NCI-H82 treated with DMSO at 0.1 percent for 48 hours (cell line): ENCODE measurements at regions not wholly inside any gene's neighbourhood (a gene's known extent, or its start where the extent isn't known, plus 50 kb on each side); places are given as distances from the start of the nearest gene placed in this dataset.

Source experiments
- DNase-seq: peaks from one replicate; lab custom pipeline; 2025; ENCODE audit not compliant: unreplicated experiment; lab: John Stamatoyannopoulos, UW

DNA sequence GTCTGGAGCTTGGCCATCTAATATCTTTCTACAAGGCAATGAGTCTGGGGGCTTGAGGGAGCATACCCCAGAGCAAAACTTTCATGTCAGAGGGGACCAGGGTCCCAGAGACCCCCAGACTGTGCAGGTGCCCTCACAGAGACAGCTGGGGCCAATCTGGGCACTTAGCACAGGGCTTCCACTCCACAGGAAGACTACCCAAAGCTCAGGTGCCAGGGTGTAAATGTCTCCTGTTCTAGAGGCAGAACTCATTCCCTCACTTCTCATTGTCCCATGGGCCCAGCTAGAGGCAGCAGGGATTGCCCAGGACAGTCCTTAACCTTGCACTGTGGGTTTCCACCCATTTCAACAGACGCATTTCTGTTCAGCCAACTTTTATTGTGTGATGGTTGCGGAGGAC is 246.9 kb downstream of the ACTR3B start:
- no peak for DNase-seq

DNA sequence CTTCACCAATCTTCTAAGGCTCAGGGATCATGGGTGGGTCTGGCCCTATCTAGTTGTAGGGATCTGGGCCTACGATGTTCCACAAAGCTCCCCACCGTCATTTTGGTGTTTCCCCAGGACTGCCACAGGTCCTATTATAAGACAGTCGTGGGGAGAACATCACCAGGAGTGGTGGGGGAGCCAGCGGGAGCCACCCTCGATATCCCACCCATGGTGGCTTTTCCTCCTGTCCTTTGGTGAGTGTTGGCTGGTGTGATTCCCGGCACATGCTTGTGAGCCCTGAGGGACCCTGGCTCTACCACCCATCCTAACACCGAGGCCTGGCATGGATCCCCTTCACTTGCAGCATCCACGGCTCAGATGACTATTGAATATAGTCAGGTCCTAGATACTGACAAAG is 247.4 kb downstream of the ACTR3B start:
- no peak for DNase-seq

DNA sequence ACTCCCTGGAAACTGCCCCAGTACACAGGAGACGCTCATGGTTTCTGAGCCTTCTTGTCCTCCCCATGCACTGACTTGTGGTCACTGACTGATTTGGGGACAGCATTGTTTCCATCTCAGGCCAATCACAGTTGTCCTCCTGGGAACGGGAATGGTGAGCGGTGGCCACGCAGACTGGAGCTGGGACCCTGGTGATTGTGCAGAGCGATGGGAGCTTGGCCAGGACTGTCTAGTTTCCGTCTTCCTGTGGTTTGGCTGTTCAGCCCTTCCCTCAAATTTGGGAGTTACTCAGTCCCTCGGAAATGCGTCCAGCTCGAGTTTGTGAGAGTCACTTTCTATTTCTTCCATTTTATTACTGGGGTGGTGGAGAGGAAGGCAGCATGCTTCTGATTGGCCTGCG is 250.9 kb downstream of the ACTR3B start:
- DNase-seq = no peak

DNA sequence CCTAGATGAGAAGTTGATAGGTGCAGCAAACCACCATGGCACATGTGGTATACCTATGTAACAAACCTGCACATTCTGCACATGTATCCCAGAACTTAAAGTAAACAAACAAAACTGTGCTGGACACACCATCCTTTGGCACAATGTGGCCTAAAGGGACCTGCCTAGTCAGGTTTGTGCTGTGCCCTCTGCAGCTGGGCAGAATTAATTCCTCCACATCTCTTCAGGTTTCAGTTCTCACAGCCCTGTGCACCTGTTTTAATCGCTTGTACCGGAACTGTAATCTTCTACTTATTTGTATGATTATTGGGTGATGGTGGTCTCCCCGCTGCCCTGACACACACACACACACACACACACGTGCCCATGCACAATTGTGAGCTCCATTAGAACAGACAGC is 252.7 kb downstream of the ACTR3B start:
- no peak for DNase-seq

DNA sequence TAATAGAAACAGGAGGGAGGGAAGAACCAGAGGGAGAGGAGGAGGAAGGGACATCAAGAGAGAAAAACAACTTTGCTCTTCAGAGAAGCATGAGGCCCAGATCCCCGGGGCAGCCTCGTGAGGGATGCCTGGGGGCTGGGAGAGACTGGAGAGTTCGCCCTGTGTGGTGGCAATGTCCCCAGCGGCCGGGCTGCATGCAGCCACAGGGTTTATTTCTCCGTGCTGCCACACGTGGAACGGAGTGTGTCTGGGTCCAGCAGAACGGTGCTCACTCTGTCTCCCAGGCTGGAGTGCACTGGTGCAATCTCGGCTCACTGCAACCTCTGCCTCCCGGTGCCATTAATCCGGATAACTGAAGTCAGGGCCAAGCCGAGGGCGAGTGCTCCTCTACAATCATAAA is 257.7 kb downstream of the ACTR3B start:
- DNase-seq = no peak

DNA sequence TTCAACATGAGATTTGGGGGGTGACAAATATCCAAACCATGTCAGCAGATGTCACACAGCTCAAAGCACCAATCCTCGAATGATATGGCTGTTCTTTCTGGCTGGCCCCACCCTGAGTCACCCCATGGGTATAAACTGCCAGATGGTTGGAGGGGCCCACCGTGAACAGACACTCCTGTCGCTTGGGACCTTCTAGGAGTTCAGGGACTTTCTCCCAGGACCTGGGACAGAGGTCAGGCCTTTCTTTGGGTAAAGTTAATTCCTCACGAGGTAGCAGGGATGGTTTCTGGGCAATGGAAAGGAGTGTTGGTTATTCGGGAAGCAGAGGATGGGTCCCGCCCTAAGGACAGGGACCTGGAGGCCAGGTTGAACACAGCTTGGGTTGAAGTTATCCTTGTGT is 262.0 kb downstream of the ACTR3B start:
- no peak for DNase-seq

DNA sequence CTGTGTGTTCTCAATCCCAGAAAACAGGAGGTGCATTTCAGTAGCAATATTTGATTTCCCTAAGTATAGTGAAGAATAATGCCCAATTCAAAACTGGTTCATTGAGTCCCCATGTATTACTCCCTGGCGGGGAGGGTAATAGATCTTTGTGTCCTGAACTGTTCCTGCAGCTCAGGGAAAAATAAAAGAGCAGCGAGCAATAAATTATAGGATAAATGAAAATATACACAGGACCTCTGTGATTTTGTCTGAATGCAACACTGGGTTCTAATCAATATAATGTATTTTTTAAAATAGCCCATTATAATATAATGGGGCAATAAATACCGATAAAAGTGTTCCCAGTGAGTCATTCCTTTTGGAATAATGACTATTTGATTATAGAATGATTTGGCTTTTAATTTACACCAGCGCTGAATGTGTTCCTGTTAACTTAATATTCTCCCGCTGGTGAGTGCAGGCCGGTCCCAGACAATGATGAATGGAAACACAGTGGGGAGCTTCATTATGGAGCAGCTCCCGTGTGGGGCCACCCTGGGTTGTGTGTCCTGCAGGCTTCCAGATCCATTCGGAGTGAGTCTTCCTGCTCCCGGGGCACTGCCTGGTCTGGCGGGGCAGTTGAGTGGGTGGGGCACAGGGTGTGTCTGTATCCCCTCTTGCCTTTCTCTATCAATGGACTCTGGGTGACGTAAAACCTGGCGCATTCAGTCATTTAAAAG is 263.1 kb downstream of the ACTR3B start:
- no peak for DNase-seq

DNA sequence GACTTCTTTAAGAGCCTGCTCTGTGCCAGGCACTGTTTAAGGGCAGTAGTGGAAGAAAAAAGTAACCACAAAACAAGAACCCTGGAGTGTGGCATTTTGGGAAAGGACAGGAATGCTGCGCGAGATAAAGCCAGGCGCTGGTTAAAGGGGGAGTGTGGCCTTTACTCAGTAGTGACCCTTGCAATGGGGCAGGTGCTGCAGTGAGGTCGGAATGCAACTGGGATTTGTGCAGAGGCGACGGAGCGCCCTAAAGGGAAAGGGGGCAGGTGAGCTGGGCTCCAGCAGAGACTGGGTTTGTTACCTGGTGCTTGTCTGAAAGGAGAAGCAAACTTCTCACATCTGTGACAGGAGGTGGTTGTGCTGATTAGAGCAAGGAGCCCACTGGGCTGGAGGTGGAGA is 263.6 kb downstream of the ACTR3B start:
- DNase-seq = no peak

DNA sequence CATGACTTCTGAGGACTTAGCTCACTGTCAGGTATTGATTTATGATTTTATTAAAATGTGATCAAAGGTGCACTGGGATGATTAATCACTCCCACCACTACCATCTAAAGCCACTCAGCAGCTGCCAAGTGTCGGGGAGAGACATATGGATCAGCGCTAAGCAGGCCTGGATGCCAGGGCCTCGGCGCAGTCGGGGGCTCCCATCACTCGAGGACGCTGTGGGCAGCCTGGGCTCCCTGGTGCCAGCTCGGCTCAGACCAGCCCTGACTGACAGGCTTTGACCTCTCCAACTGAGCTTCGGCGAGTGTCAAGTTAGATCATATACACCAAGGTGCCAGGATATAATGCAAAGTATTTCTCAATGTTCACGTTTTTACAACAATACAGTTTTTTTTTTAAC is 267.7 kb downstream of the ACTR3B start:
- no peak for DNase-seq

DNA sequence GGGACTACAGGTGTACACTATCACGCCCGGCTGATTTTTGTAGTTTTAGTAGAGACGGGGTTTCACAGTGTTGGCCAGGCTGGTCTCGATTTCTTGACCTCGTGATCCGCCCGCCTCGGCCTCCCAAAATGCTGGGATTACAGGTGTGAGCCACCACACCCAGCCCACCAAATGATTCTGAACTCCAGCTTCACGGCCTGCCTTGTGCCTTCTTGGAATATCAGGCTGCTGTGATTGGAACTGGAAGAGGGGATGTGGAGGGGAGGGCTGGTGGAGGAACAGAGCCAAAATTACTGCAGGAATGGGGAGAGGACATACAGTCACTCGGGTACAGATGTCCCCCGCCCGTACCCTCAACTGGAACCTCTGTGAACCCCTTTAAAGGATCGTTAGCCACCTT is 268.4 kb downstream of the ACTR3B start:
- no peak for DNase-seq

DNA sequence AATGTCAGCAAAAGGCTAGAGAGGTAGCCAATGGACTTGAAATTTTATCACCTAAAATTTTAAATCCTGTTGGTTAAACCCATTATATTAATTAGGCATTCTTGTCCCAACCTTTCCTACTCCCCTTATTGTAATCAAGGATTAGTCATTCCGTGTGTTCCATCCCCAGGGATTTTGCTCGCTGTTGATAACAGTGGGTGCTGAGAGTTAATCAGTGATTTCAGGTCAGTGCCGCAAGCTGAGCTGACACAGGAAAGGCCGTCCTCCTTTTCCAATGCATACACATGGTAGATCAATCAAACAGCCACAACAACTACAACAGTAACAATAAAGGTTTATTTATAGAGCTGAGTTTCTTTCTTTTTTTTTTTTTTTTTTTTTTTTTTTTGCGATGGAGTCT is 271.4 kb downstream of the ACTR3B start:
- DNase-seq = peak; percentile 75

DNA sequence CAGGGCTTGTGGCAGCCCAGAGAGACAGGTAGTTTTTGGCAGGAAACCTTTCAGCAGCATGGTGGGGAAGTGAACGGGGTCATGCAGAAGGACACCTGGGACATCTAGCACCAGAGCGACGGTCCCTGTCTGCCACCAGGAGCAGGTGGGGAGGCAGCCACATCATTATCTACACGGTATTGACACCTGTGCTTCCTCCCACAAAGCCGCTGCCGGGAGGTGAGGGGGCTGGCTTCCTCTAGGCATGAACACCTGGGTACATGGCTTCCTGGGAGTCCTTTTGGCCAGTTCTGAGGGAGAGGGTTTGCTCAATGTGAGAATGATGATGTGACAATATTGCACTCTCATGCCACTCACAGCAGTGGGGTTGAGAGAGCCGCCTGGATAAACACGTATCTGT is 275.2 kb downstream of the ACTR3B start:
- DNase-seq = no peak

DNA sequence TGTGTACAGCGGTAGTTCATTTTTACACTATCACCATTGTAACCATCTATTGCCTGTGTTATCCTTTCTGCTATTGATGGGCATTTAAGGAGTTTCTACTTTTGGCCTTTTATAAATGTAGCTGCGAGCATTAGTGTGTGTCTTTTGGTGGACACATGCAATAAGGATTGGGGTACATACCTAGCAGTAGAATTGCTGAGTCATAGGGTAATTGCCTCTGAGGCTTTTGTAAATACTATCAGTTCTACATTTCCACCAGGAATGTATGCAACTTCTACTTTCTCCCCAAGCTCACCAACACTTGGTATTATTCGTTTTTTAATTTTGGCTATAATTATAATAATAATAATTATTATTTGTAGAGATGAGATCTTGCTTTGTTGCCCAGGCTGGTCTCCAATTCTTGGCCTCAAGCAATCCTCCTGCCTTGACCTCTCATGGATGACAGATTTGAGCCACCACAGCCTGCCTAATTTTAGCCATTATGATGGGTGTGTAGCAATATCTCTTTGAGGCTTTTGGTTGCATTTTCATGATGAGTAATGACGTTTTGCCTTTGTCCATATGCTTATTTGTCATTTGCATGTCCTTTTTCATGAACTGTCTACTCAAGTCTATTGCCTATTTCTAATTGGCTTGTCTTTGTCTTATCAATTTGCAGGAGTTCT is 277.0 kb downstream of the ACTR3B start:
- no peak for DNase-seq

DNA sequence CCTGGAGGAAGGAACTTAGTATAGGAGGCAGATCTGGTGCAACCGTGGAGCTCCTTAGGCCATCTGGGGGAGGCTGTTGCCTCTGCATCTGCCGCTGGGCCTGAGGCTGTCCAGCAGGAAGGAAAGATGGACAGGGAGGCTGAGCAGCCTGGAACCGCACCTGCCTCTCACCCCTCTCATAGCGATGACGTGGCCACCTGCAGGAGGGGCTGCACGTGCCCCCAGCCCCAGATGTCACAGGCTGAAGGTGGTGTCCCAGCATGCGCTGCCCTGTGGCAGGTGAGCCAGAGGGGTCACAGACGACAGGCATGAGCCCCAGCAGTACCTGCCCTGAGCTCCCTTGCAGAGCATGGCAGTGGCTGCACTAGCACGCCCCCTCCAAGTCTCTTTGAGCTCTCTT is 283.9 kb downstream of the ACTR3B start:
- DNase-seq = no peak

DNA sequence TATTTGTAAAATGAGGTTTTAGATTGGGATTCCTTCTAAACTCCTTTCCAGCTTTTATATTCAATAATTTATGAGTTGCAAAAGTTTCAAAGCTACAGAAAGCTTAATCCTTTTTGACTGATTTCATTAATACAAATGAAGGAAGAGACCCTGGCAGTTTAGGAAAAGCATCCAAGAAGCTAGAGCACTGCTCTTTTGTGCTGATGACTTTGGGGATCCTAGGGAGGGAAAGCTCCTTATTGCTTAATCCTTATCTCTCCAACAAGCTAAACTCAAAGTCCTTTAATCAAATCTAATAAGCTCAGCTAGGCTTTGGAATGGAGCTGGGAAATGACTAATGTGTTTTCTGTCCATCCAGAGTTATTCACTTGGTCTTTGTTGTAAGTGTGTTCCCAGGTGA is 285.4 kb downstream of the ACTR3B start:
- peak; percentile 86 for DNase-seq

DNA sequence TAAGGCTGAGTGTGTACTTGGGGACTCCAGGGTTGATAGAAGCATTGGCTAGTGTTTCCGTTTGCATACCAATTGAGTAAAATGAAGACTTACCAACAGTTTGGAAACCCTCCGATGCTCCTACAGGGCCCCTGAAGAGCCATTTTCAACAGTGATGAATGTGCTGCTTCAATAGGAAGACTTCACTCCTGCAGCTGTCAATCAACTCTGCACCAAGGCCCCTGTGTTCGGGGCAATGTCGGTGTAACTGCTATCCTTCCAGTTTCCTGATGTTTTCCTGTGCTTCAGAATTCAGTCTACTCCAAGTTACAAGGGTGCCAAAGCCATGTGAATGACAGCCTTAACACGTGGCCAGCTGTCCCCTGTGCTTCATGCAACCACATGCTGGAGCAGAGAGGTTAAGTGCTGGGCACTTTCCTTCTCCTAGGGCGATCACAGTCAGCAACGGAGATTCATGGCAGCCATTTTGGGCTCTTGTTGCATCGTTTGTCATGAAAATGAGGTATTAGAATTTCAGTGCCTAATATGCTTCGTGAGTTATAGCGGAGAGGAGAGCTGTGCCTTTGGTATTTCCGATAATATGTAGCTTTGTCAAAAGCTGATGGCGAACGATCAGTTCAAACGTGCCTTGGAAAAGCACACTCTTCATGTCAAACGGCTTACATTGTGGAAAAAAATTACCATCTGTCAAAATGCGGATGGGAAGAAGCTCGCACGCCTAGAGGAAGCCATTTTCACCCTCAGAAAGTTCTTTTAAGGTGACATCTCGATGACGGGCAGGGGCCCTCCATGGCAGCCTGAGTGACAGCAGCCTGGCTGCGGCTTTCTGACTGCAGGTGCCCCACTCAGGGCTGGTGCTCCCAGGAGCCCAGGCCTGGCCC is 287.8 kb downstream of the ACTR3B start:
- no peak for DNase-seq

DNA sequence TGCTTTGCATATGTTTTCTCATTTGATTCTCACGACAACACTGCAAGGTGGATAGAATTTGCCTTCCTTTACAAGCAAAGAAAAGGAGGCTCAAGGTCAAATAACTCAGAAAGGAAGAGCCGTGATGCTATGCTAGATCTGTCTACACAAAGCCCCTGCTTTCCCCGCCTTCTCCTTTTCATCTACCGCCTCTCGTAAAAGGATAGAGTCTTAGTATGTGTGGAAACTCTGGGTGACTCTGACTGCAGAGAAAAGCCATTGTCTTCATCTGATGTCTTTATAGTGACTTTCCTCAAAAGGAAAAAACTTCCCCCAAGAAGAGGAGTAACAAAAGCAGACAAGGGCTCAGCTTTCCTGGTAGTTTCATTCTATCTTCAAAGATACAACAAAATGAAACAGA is 292.7 kb downstream of the ACTR3B start:
- DNase-seq = no peak

DNA sequence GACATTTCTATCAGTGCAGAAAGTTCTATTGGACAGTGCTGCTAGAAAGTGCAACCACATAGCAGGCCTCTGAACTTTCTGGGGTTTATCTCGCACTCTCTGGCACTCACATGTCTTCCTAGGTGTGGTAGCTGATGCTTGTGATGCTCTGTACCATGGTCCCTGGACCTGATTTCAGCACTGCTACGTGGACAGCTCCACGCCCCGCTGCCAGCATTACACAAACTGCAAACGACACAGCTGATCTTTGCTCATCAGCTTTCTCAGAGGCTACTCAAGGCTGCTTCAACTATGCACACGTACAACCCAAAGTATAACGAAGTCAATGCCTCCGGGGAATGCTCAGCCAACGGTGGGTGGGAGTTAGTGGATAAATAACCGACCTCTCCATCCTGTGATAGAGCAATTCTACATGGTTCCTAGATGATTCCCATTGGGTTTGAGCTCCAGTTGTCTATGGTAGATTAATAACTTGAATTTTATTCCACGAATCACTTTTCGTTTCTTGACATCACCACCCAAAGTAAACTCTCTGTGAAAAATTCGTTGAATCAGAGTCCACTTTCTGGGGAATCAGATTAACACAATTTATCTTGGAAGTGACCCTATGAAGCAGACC is 302.5 kb downstream of the ACTR3B start:
- DNase-seq = no peak

DNA sequence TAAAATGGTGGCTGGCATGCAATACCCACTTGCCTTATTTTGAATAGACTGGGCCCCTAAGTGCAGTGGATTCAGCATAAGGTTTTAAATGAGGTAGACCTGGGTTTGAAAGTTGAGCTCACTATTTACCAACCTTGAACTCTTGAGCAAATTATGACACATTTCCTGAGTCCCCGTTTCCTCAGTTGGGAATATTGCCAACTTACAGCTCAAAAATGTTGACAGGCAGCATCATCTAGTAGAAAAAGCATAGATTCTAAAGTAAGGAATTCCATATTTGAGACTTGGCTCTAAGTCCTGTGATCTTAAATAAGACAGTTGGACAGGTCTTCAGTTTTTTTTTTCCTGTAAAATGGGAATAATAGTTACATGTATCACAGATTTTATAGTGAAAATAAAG is 305.5 kb downstream of the ACTR3B start:
- no peak for DNase-seq

DNA sequence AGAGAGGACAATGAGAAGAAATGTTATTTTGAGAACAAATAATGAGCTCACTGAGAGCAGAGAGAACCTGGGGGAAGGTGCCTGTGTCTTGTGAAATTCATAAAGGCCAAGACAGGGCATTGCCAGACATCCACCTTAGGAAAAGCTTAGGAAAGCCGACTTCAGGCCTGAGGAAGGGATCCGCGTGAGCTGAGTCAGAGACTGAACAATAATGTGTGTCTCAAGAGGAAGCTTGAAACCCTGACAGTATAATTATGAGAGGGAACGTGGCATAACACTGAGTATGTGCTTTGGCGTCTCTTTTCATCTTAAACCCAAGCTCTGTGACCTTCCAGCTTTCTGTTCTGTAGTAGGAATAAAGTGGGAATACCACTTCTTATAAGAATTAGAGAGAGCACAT is 307.2 kb downstream of the ACTR3B start:
- DNase-seq = no peak

DNA sequence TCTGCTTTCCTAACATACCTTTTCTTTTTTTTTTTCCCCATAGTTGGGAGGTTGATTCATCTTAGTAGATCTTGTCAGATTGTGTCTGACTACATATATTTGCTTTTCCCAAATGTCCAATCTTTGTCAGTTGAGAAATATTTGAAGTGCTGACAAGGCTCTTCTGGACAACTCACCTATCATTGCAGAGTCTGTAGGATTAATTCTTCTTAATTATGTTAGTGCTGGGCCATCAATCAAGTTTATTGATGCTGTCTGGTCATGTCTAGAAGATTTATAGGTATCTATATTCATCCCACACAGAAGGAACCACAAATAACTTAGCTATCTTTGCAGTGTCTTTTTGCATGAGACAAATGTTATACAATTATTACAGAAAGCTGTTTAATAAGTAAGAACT is 310.6 kb downstream of the ACTR3B start:
- DNase-seq = peak; percentile 17

DNA sequence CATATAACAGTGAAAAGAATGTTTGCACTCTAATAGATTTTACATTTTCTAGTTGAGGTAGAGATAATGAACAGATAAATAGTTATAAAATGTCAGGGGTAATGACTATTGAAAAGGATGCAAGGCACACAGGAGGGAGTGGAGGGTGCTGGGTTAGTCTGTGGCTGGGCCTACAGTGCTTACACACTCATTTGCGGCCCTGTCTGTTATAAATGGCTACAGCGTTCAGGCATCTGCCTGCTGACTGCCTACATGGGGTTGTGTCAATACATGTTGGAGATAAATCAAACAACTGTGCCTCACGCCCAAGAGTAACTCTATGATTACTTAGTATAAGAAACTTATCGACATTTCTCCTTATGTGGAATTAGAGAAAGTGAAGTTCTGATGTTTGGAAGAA is 313.3 kb downstream of the ACTR3B start:
- no peak for DNase-seq
